ENCODE measurements at regions not wholly inside any gene's neighbourhood (a gene's known extent, or its start where the extent isn't known, plus 50 kb on each side); places are given as distances from the start of the nearest gene placed in this dataset.
A peak's percentile ranks its signal among the peaks of the same experiment; 100 is the strongest.
"Not testable (repeated sequence)": the region's sequence is repeated elsewhere in the genome, so short reads cannot be mapped to it uniquely, and the experiment has no call there.

- no peak for DNase-seq
Observed at GRCh38 chr17:6893382-6894205, 62.1 kb upstream of the TEKT1 start.

GRCh38 chr17:6894206-6894528 is 62.6 kb upstream of the TEKT1 start:
- DNase-seq = peak; percentile 50

DNA sequence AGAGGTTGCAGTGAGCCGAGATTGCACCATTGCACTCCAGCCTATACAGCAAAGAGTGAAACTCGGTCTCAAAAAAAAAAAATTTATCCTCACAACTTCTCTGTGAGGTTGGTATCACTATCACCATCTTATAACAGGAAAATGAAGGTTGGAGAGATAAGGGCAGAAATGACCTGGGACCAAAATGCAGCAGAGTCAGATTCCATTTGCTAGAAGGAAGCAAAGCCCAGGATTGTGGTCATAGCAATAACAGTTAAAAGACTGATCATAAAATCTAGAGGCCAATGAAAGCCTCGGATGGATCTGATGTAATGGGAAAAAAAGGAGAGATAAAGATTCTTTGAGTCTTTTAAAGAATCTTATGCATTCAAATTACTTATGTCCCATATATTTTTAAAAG is 69.6 kb upstream of the TEKT1 start:
- DNase-seq = no peak

DNA sequence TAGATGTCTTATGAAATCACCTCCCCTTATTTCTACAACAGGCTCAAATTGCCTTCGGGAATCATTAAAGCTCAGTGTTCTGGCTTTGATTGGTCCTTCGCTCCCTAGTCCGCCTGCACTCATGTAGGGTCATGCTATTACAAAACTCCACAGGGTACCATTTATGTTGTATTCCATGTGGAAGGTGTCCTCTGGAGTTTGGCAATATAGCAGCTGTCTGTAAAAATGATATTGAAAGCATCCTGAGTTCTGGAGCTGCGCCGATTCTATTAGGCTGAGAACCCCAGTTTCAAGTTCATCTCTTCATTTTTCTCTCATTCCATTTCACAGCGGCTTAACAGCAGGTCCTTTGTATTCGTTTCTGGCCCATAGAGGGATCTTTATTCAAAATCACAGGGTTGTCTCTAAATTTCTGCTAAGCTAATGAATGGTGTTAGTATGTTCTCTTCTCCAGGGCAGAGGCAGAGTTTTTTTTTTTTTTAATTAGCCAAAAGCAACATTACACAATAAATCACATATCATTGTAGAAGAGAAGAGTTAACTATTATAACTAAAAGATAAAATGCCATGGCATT is 71.9 kb upstream of the TEKT1 start:
- no peak for DNase-seq

DNA sequence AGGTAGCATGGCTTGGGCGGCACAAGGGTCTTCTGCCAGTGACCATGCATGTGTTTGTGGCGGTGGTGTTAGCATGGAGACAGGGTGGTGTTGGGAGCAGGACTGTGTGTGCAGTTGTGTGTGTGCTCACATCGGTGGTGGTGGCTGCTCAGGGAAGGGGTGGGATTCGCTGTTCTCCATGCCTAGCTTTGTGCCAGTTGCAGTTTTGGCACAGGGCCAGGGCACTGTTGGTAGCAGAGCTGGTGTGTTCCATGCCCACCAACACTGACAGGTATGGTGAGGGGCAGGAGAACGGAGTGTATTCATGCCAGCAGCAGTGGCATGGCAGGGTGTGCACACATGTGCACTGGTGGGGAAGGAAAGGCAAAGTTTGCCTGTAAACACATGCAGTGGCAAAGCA is 77.3 kb upstream of the TEKT1 start:
- no peak for DNase-seq

GRCh38 chr17:6910987-6911603 is 79.6 kb upstream of the TEKT1 start:
- DNase-seq = peak; percentile 89

- no peak for DNase-seq
Observed at GRCh38 chr17:6912110-6913051, 80.9 kb upstream of the TEKT1 start.

- DNase-seq = peak; percentile 88
Observed at GRCh38 chr17:6913608-6914443, 82.0 kb upstream of the ALOX12 start.

GRCh38 chr17:6914711-6915110 is 81.1 kb upstream of the ALOX12 start:
- no peak for DNase-seq

- DNase-seq = no peak
Observed at GRCh38 chr17:6915620-6916019, 80.2 kb upstream of the ALOX12 start.

- DNase-seq = no peak
Observed at GRCh38 chr17:6919158-6919557, 76.7 kb upstream of the ALOX12 start.

DNA sequence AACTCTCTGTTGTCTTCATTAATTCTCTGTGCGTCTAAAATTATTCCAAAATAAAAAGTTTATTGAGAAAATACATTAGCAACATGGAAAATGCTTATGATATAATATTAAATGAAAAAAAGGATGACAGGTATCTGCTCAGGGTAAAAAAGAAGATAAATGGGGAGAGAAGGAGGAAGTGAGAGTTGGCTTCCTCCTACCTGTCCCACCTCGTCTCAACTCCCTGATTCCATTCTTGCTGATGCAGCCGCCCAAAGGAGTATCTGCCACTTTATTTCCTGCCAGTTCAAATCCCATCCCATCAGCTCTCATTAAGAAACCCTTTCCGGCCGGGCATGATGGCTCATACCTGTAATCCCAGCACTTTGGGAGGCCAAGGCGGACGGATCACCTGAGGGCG is 72.5 kb upstream of the ALOX12 start:
- no peak for DNase-seq

DNA sequence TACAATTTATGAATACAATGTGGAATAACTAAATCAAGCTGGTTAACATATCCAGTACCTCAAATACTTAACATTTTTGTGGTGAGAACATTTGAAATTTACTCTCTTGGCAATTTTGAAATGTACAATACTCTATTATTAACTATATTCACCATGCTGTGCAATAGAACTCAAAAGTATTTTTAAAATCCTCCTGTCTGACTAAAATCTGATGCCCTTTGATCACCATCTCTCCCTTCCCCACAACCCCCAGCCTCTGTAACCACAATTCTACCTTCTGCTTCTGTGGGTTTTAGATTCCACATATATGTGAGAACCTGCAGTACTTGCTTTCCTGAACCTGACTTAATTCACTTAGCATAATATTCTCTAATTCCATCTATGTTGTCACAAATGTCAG is 71.6 kb upstream of the ALOX12 start:
- no peak for DNase-seq

DNA sequence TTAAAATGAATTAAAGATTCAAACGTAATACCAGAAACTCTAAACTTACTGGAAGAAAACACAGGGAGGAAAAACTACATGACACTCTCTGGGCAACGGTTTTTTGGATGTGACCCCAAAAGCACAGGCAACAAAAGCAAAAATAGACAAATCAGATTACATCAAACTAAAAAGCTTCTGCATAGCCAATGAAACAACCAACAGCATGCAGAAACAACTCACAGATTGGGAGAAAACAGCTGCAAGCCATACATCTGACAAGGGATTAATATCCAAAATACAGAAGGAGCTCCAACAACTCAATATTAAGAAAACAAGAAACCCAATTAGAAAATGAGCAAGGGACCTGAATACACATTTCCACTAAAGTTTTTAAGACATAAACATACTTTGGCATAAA is 69.2 kb upstream of the ALOX12 start:
- DNase-seq = no peak

- no peak for DNase-seq
Observed at GRCh38 chr17:6927290-6928126, 68.3 kb upstream of the ALOX12 start.

DNA sequence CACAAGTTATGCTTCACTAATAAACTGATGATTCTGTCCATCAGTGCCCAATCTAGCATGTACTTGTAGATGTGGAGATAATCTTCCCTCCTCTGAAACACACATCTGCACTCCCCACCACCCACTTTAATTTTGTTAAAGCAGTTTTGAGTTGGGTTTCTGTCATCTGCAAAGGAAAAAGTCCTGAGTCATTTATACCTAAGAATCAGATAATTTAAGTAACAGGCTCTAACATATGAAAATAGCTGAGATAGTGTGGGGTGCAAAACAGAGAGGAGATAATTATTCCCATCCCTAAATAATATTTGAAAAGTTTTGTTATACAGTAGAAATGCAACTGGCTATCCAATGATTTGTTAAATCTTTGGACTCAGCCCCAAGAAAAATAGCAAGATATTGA is 67.7 kb upstream of the ALOX12 start:
- no peak for DNase-seq

GRCh38 chr17:6930749-6931148 is 65.1 kb upstream of the ALOX12 start:
- DNase-seq = no peak

GRCh38 chr17:6934544-6934943 is 61.3 kb upstream of the ALOX12 start:
- DNase-seq = not testable (repeated sequence)

GRCh38 chr17:6936370-6937028 is 59.4 kb upstream of the ALOX12 start:
- DNase-seq = no peak

DNA sequence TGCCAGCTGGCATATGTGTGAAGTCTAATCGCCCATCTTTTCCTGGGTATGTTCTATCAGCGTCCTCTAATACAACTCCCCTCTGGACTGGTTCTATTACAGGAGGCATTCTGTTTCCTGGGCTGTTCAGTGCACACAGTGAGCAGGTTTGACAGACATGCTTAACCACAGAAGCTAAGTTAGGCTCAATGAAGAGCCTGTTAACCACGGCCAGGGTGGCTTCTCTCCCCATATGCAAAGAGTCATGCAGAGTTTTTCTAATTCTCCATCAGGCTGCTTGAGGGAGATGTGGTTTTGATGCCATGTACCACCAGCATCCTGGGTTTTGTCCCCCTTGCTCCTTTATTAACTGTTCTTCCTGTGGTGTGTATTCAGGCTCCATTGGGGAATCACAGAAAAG is 57.2 kb upstream of the ALOX12 start:
- no peak for DNase-seq

DNA sequence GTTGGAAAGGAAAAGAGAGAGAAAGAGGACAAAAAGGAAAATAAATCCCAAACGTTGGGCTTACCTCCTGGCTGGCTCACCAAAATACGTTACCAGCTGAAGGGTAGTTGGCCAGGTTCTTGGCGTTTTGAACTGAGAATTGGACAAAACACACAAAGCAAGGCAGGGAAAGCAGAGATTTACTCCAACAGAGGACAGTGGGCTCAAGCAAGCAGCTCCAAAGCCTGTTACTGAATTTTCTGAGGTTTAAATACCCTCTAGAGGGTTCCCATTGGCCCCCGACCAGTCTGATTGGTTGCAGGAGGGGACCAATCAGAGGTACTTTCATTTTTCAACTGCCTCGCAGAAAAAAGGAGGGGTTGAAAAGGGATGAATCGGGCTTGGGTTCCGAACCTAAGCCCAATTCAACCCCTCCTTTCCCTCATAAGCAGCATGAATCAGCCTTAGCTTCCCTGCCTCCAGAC is 55.6 kb upstream of the ALOX12 start:
- DNase-seq = no peak

Data from hematopoietic multipotent progenitor cell treated with erythropoietin and hydrocortisone succinate and interleukin-3 and kit ligand, for 6 days (in vitro differentiated cells).